HepG2 (cell line): ENCODE measurements at regions not wholly inside any gene's neighbourhood (a gene's known extent, or its start where the extent isn't known, plus 50 kb on each side); places are given as distances from the start of the nearest gene placed in this dataset.

Source experiments
- ATAC-seq: fragments of 200-7000 bp; cut with Tn5 transposase; 3 replicates; pipeline ENCODE4 v1.9.1; 2020; ENCODE audit warnings: mild to moderate bottlenecking, moderate library complexity
- BruUV-seq: library from RNA; stranded (reverse); fragments of 400-500 nt; replicated peaks from 2 replicates; lab custom pipeline; 2021; lab: Mats Ljungman, UMichigan
- CTCF ChIA-PET: fragments of 300-600 bp; formaldehyde crosslinking; extraction: SDS; loops from one replicate; lab custom pipeline; 2021; ENCODE audit warnings: low total read pairs, inconsistent platforms, low intra/inter-chr PET ratio; lab: Yijun Ruan, JAX
- POLR2A ChIA-PET: fragments of 350-600 bp; sonication (Branson Sonifier 250); formaldehyde crosslinking; loops from one replicate; lab custom pipeline; 2020; ENCODE audit warnings: antibody characterized with exemption, inconsistent platforms; lab: Yijun Ruan, JAX
- DNase-seq: peaks from one replicate; pipeline ENCODE4 v3.0.0-alpha.2; 2015; ENCODE audit warnings: low spot score
- FAIRE-seq: peaks from 3 replicates; lab custom pipeline; 2011; peaks lifted over from hg19 to GRCh38; lab: Jason Lieb, UNC
- H2AFZ ChIP-seq: one replicate; pipeline ENCODE4 v1.6.1; 2011; ENCODE audit warnings: low read length, inconsistent platforms
- H3K27ac ChIP-seq: fragments of 300-600 bp; 3 replicates; pipeline ENCODE4 v1.8.0; 2011; ENCODE audit warnings: mixed run types, mild to moderate bottlenecking, mixed read lengths, low read length, inconsistent platforms; ENCODE audit not compliant: insufficient read depth; ENCODE audit errors: extremely low read length
- H3K27me3 ChIP-seq, 2 experiments: fragments of 200-600 bp in 1 of 2; 2 replicates in 1 of 2; 3 replicates in 1 of 2; pipeline versions ENCODE4 v1.6.0 to v1.8.0; 2011; ENCODE audit warnings: low read length in 2 of 2, mild to moderate bottlenecking in 2 of 2, moderate library complexity in 2 of 2, inconsistent platforms in 1 of 2; ENCODE audit not compliant: insufficient read depth in 2 of 2, control insufficient read depth in 1 of 2
- H3K36me3 ChIP-seq, 2 experiments: fragments of 200-600 bp in 1 of 2; replicated peaks in 1 of 2; 2 replicates in 1 of 2; 3 replicates in 1 of 2; pipeline versions ENCODE4 v1.5.1 to v1.8.0; 2011; ENCODE audit warnings: low read length in 2 of 2, inconsistent platforms in 1 of 2; ENCODE audit not compliant: insufficient read depth in 2 of 2, control insufficient read depth in 1 of 2
- H3K4me1 ChIP-seq: 2 replicates; pipeline ENCODE4 v1.5.1; 2012; ENCODE audit warnings: low read length, inconsistent platforms; ENCODE audit not compliant: insufficient read depth
- H3K4me2 ChIP-seq: 2 replicates; pipeline ENCODE4 v1.6.0; 2011; ENCODE audit warnings: low read depth, low read length, inconsistent platforms
- H3K4me3 ChIP-seq, 3 experiments: fragments of 200-600 bp in 1 of 3; sonication (generic), shearing (Covaris generic) in 1 of 3; replicated peaks in 1 of 3; 2 replicates each; pipeline ENCODE4 v1.5.1; 2011 to 2016; ENCODE audit warnings: low read length in 3 of 3, inconsistent platforms in 2 of 3, low read depth in 2 of 3, mild to moderate bottlenecking in 2 of 3, control low read depth in 1 of 3, mixed read lengths in 1 of 3; ENCODE audit not compliant: insufficient read depth in 1 of 3
- H3K79me2 ChIP-seq: one replicate; pipeline ENCODE4 v1.6.1; 2011; ENCODE audit warnings: low read length, inconsistent platforms; ENCODE audit not compliant: insufficient read depth
- H3K9ac ChIP-seq: 2 replicates; pipeline ENCODE4 v1.6.0; 2011; ENCODE audit warnings: mild to moderate bottlenecking, low read depth, low read length, inconsistent platforms; ENCODE audit not compliant: insufficient read depth
- H3K9me3 ChIP-seq: 2 replicates; pipeline ENCODE4 v1.5.1; 2012; ENCODE audit warnings: mild to moderate bottlenecking, low read length
- H4K20me1 ChIP-seq: 2 replicates; pipeline ENCODE4 v1.6.0; 2011; ENCODE audit warnings: inconsistent platforms, mild to moderate bottlenecking, low read length, moderate library complexity; ENCODE audit not compliant: insufficient read depth
- AGO1 ChIP-seq: fragments of 200-400 bp; formaldehyde crosslinking; IDR thresholded peaks from 2 replicates; pipeline ENCODE4 v1.6.1; 2017; ENCODE audit warnings: mild to moderate bottlenecking, low read depth, low read length, moderate library complexity; ENCODE audit not compliant: poor library complexity, severe bottlenecking
- FOXM1 ChIP-seq: sonication (generic); formaldehyde crosslinking; IDR thresholded peaks from 2 replicates; pipeline ENCODE4 v1.5.0; 2020; ENCODE audit warnings: missing genetic modification reagents
- FOXO1 ChIP-seq: sonication (generic); formaldehyde crosslinking; IDR thresholded peaks from 2 replicates; pipeline ENCODE4 v1.4.0; 2020; ENCODE audit warnings: missing genetic modification reagents
- GABPB1 ChIP-seq: IDR thresholded peaks from 2 replicates; pipeline ENCODE4 v1.6.1; 2016; ENCODE audit warnings: mild to moderate bottlenecking, missing genetic modification reagents, moderate library complexity, missing compliant biosample characterization
- SYNCRIP ChIP-seq: fragments of 200-400 bp; formaldehyde crosslinking; IDR thresholded peaks from 2 replicates; pipeline ENCODE4 v1.6.1; 2018; ENCODE audit warnings: mild to moderate bottlenecking, low read depth, low read length; ENCODE audit not compliant: insufficient read depth
- TBP ChIP-seq: sonication (generic); formaldehyde crosslinking; IDR thresholded peaks from 2 replicates; pipeline ENCODE4 v1.5.0; 2020; ENCODE audit warnings: missing genetic modification reagents
- ZFP37 ChIP-seq: sonication (generic); formaldehyde crosslinking; IDR thresholded peaks from 2 replicates; pipeline ENCODE4 v1.4.0; 2020; ENCODE audit warnings: missing genetic modification reagents, borderline replicate concordance
- ZFY ChIP-seq: sonication (generic); formaldehyde crosslinking; IDR thresholded peaks from 2 replicates; pipeline ENCODE4 v1.4.0; 2020; ENCODE audit warnings: missing genetic modification reagents
- ZKSCAN1 ChIP-seq: fragments of 150-350 bp; IDR thresholded peaks from 2 replicates; pipeline ENCODE4 v1.6.1; 2014; ENCODE audit warnings: low read length
- ZNF235 ChIP-seq: sonication (generic); formaldehyde crosslinking; IDR thresholded peaks from 2 replicates; pipeline ENCODE4 v1.8.1; 2023; ENCODE audit warnings: mild to moderate bottlenecking, missing genetic modification reagents, borderline replicate concordance
- ZNF343 ChIP-seq: sonication (generic); formaldehyde crosslinking; IDR thresholded peaks from 2 replicates; pipeline ENCODE4 v1.4.0; 2020; ENCODE audit warnings: mild to moderate bottlenecking, missing genetic modification reagents
- ZNF468 ChIP-seq: sonication (generic); formaldehyde crosslinking; IDR thresholded peaks from 2 replicates; pipeline ENCODE4 v1.8.0; 2022; ENCODE audit warnings: mild to moderate bottlenecking, moderate library complexity, missing genetic modification reagents
- WGBS: methylation state at CpG from one replicate; pipeline ENCODE4 v1.1.6; 2017; ENCODE audit warnings: low lambda C conversion rate; 5-methylcytosine and 5-hydroxymethylcytosine counted together
- in situ Hi-C: cut with HindIII; loops from 2 replicates; pipeline ENCODE4 v1.10.0; 2017; ENCODE audit warnings: low pct_unique_long_range_greater_than_20kb; ENCODE audit not compliant: extremely low pct_ligation_motif_present
- intact Hi-C: fragments of 100-400 bp; cut with micrococcal nuclease; formaldehyde crosslinking; loops from one replicate; pipeline ENCODE4 v1.10.0; 2022; ENCODE audit not compliant: unreplicated experiment
- TF ChIP-seq, protein P1 (sequence below): sonication (generic); formaldehyde crosslinking; IDR thresholded peaks from 2 replicates; pipeline ENCODE4 v1.4.0; 2020; ENCODE audit warnings: mild to moderate bottlenecking, low read depth, missing genetic modification reagents
- TF ChIP-seq, protein P2 (sequence below): sonication (generic); formaldehyde crosslinking; IDR thresholded peaks from 2 replicates; pipeline ENCODE4 v1.4.0; 2020; ENCODE audit warnings: mild to moderate bottlenecking, missing genetic modification reagents
- TF ChIP-seq, protein P3 (sequence below): sonication (generic); formaldehyde crosslinking; IDR thresholded peaks from 2 replicates; pipeline ENCODE4 v1.8.1; 2022; ENCODE audit warnings: mild to moderate bottlenecking, missing genetic modification reagents

DNA sequence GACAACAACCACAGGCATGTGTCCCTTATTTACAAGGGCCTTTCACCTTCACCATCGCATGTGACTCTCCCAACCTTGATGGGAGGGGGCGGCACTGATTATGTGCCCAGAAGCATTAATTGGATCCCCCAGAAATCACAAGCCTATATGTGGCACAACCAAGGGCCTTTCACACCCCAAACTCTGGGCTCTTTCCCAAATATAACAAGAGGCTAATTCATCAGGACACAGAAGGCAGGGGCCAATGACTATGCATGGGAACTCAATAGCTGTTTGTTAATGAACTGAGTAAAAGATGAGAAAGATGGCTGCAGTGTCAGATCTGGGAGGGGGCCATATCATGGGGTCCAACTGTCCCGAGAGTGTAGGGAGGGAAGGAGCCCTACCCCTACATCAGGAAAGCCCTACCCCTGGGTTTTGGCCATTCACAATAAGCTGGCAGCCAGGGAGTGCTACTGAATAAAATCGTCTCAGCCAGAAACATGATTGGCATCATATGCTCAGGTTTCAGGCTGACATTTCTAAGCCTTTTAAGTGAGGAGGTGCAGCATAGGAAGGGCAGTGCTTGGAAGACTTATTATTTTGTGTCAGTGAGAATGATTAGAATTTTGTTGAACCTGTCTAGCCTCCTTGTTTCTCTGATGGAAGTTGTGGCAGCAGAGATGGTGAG, 814.4 kb upstream of the AMELY start:
- H3K27ac ChIP-seq = no peak overlapping the region
- no TSS peak for BruUV-seq
- no peaks in the 10 kb centered on the region for H4K20me1 ChIP-seq
- no peak for DNase-seq
- no peaks in the 10 kb centered on the region for H3K9me3 ChIP-seq
- no peaks in the 10 kb centered on the region for H3K79me2 ChIP-seq
- CTCF ChIA-PET = no interaction called here
- H3K4me1 ChIP-seq = no peaks in the 10 kb centered on the region
- FAIRE-seq = no peak
- no peaks in the 10 kb centered on the region for H3K27me3 ChIP-seq
- no peak for ATAC-seq
- in situ Hi-C loops = no loop called here
- intact Hi-C loops = no loop called here
- no peak overlapping the region for H3K4me3 ChIP-seq
- H3K9ac ChIP-seq = no peak overlapping the region
- WGBS = 0% methylated on average over 1 of the region's 4 CpGs
- no peaks in the 10 kb centered on the region for H3K36me3 ChIP-seq
- no peak overlapping the region for H3K4me2 ChIP-seq
- no peak overlapping the region for H2AFZ ChIP-seq
- POLR2A ChIA-PET = no interaction called here
- TF ChIP-seq ZKSCAN1 (no peak), SYNCRIP (no peak), GABPB1 (CRISPR knock-in tag) (no peak), TBP (CRISPR knock-in tag) (no peak), ZNF235 (CRISPR knock-in tag) (no peak), ZFY (CRISPR knock-in tag) (no peak), AGO1 (no peak), ZNF343 (CRISPR knock-in tag) (no peak), ZFP37 (CRISPR knock-in tag) (no peak), FOXO1 (CRISPR knock-in tag) (no peak), ZNF468 (CRISPR knock-in tag) (no peak), FOXM1 (no peak)
- TF ChIP-seq, protein P1, sequence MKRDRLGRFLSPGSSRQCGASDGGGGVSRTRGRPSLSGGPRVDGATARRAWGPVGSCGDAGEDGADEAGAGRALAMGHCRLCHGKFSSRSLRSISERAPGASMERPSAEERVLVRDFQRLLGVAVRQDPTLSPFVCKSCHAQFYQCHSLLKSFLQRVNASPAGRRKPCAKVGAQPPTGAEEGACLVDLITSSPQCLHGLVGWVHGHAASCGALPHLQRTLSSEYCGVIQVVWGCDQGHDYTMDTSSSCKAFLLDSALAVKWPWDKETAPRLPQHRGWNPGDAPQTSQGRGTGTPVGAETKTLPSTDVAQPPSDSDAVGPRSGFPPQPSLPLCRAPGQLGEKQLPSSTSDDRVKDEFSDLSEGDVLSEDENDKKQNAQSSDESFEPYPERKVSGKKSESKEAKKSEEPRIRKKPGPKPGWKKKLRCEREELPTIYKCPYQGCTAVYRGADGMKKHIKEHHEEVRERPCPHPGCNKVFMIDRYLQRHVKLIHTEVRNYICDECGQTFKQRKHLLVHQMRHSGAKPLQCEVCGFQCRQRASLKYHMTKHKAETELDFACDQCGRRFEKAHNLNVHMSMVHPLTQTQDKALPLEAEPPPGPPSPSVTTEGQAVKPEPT (CRISPR knock-in tag) = no peak
- TF ChIP-seq, protein P2, sequence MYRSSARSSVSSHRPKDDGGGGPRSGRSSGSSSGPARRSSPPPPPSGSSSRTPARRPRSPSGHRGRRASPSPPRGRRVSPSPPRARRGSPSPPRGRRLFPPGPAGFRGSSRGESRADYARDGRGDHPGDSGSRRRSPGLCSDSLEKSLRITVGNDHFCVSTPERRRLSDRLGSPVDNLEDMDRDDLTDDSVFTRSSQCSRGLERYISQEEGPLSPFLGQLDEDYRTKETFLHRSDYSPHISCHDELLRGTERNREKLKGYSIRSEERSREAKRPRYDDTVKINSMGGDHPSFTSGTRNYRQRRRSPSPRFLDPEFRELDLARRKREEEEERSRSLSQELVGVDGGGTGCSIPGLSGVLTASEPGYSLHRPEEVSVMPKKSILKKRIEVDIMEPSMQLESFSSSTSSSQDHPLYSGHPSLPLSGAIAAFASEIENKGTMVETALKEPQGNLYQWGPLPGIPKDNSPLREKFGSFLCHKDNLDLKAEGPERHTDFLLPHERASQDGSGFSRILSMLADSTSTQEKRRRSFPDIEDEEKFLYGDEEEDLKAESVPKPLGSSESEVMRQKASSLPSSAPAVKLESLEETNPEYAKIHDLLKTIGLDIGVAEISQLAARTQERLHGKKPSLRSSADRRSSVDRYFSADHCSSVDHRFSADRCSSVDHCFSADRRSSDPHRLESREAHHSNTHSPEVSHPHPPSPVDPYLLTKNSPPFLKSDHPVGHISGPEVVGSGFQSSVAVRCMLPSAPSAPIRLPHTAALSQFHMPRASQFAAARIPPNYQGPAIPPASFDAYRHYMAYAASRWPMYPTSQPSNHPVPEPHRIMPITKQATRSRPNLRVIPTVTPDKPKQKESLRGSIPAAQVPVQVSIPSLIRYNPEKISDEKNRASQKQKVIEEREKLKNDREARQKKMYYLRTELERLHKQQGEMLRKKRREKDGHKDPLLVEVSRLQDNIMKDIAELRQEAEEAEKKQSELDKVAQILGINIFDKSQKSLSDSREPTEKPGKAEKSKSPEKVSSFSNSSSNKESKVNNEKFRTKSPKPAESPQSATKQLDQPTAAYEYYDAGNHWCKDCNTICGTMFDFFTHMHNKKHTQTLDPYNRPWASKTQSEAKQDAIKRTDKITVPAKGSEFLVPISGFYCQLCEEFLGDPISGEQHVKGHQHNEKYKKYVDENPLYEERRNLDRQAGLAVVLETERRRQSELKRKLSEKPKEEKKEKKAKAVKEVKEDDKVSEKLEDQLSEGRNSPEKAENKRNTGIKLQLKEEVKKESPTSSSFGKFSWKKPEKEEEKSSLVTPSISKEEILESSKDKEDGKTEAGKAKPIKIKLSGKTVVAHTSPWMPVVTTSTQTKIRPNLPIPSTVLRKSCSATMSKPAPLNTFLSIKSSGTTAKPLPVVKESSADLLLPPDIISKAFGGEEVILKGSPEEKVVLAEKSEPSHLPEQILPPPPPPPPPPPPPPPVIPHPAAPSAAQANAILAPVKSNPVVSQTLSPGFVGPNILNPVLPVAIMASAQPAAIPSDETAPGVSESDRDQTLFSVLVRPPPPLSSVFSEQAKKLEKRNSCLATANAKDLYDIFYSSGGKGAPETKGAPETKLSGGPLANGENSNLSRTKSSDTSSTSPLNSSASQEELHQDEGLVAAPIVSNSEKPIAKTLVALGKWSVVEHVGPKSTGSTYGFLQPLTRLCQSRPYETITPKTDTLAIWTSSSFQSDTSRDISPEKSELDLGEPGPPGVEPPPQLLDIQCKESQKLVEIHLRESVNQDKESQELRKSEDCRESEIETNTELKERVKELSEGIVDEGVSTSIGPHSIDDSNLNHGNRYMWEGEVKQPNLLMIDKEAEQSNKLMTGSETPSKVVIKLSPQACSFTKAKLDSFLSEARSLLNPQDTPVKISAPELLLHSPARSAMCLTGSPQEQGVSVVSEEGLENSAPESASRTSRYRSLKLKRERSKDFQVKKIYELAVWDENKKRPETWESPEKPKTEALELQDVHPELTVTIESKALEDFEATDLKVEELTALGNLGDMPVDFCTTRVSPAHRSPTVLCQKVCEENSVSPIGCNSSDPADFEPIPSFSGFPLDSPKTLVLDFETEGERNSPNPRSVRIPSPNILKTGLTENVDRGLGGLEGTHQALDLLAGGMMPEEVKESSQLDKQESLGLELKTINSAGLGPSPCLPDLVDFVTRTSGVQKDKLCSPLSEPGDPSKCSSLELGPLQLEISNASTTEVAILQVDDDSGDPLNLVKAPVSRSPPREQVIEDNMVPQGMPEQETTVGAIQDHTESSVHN (CRISPR knock-in tag) = no peak
- TF ChIP-seq, protein P3, sequence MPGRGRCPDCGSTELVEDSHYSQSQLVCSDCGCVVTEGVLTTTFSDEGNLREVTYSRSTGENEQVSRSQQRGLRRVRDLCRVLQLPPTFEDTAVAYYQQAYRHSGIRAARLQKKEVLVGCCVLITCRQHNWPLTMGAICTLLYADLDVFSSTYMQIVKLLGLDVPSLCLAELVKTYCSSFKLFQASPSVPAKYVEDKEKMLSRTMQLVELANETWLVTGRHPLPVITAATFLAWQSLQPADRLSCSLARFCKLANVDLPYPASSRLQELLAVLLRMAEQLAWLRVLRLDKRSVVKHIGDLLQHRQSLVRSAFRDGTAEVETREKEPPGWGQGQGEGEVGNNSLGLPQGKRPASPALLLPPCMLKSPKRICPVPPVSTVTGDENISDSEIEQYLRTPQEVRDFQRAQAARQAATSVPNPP (CRISPR knock-in tag) = no peak
